ENCODE measurements at regions not wholly inside any gene's neighbourhood (a gene's known extent, or its start where the extent isn't known, plus 50 kb on each side); places are given as distances from the start of the nearest gene placed in this dataset.

DNA sequence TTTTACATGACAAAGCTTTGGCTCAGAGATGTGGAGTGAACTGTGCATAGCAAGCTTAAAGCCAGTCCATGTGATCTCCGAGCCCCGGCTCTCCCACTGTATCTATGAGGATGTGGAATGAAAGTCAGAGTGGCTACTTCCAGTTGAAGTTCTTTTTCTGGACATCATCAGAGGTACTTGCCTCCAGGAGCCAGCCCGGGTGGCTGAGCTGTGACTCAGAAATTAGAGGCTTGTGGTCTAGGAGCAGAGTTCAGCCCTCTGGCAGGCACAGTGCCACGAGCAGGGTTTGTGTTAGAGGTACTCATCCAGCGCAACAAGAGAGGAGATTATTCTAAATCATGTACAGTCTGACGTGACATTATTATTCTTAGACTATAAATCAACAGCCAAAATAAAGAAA is 322.5 kb downstream of the CDK5RAP2 start:
- no peaks in the 10 kb centered on the region for H3K4me1 ChIP-seq
- TF ChIP-seq POLR2A (IDR thresholded peaks at IDR 0.05) (no peak), EP300 (IDR thresholded peaks at IDR 0.05; ENCODE audit: low read depth) (no peak), POLR2AphosphoS5 (IDR thresholded peaks at IDR 0.05) (no peak)
- TF ChIP-seq, protein P1, sequence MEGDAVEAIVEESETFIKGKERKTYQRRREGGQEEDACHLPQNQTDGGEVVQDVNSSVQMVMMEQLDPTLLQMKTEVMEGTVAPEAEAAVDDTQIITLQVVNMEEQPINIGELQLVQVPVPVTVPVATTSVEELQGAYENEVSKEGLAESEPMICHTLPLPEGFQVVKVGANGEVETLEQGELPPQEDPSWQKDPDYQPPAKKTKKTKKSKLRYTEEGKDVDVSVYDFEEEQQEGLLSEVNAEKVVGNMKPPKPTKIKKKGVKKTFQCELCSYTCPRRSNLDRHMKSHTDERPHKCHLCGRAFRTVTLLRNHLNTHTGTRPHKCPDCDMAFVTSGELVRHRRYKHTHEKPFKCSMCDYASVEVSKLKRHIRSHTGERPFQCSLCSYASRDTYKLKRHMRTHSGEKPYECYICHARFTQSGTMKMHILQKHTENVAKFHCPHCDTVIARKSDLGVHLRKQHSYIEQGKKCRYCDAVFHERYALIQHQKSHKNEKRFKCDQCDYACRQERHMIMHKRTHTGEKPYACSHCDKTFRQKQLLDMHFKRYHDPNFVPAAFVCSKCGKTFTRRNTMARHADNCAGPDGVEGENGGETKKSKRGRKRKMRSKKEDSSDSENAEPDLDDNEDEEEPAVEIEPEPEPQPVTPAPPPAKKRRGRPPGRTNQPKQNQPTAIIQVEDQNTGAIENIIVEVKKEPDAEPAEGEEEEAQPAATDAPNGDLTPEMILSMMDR (IDR thresholded peaks at IDR 0.05), result no peak
- H3K4me3 ChIP-seq, result no peak overlapping the region
- WGBS, 2 donors (ENCODE audit: low coverage in 1 of 2), result 55 to 62% methylated on average over 3 to 6 of the region's 6 CpGs
- no peaks in the 10 kb centered on the region for H3K36me3 ChIP-seq
- no peak overlapping the region for H3K27ac ChIP-seq
- intact Hi-C loops (cut with DNase I; ENCODE audit: low total_unique reads), result no loop called here
- in situ Hi-C loops (cut with MboI; ENCODE audit: low pct_ligation_motif_present in 1 of 4, low pct_unique_long_range_greater_than_20kb in 1 of 4, low sequenced_read_pairs in 3 of 4), result no loop called here
- no peaks in the 10 kb centered on the region for H3K9me3 ChIP-seq
- no peak for DNase-seq
- no peaks in the 10 kb centered on the region for H3K27me3 ChIP-seq

DNA sequence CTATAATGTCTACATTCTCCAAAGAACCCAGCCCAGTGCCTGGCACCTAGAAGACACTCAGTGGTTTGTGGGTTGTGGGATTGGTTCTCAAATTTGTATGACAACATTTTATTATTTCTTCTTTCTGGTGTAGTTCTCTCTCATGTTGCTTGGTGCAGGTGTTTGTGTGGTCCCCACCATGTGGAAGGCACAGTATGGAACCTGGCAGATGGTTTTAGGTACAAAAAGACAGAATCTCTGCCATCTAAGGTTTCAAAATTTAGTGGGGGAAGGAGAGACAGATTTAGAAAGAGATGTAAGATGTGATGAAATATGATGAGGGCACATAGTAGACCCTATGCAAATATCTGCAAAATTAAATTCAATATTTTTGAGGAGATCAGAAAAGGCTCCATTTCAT is 323.8 kb downstream of the CDK5RAP2 start:
- Histone ChIP-seq H3K9me3 (no peaks in the 10 kb centered on the region), H3K36me3 (no peaks in the 10 kb centered on the region), H3K27ac (no peak overlapping the region), H3K27me3 (no peaks in the 10 kb centered on the region), H3K4me1 (no peaks in the 10 kb centered on the region), H3K4me3 (no peak overlapping the region)
- in situ Hi-C loops (cut with MboI; ENCODE audit: low pct_ligation_motif_present in 1 of 4, low pct_unique_long_range_greater_than_20kb in 1 of 4, low sequenced_read_pairs in 3 of 4) (no loop called here), intact Hi-C loops (cut with DNase I; ENCODE audit: low total_unique reads) (no loop called here)
- no peak for DNase-seq
- no peak for TF ChIP-seq POLR2A (IDR thresholded peaks at IDR 0.05)
- TF ChIP-seq POLR2AphosphoS5 (IDR thresholded peaks at IDR 0.05), result no peak
- TF ChIP-seq, protein P1 (IDR thresholded peaks at IDR 0.05), result no peak
- no peak for TF ChIP-seq EP300 (IDR thresholded peaks at IDR 0.05; ENCODE audit: low read depth)

DNA sequence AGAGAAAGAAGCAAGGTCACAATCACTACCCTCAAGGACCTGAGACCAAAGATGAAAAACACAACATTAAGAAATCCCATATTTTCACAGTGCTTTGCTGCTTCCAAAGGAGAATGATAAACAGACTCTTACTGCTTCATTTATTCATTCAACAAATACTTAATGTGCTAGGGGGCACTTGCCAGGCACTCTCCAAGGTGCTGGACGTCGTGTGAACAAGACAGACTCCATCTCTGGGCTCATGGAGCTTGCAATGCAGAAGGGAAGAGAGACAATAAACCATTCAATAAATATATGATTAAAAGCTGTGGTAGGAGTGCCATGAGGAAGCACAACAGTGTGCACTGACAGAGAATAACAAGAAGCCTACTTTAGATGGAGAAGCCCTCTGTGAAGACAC is 327.7 kb downstream of the CDK5RAP2 start:
- WGBS, 2 donors (ENCODE audit: low coverage in 1 of 2), result 14 to 25% methylated on average over 2 of the region's 2 CpGs
- no peak overlapping the region for H3K27ac ChIP-seq
- intact Hi-C loops (cut with DNase I; ENCODE audit: low total_unique reads) (no loop called here), in situ Hi-C loops (cut with MboI; ENCODE audit: low pct_ligation_motif_present in 1 of 4, low pct_unique_long_range_greater_than_20kb in 1 of 4, low sequenced_read_pairs in 3 of 4) (no loop called here)
- H3K36me3 ChIP-seq, result no peaks in the 10 kb centered on the region
- DNase-seq, result no peak
- no peaks in the 10 kb centered on the region for H3K27me3 ChIP-seq
- no peak overlapping the region for H3K4me3 ChIP-seq
- no peaks in the 10 kb centered on the region for H3K9me3 ChIP-seq
- TF ChIP-seq POLR2A (IDR thresholded peaks at IDR 0.05) (no peak), EP300 (IDR thresholded peaks at IDR 0.05; ENCODE audit: low read depth) (no peak), POLR2AphosphoS5 (IDR thresholded peaks at IDR 0.05) (no peak)
- TF ChIP-seq, protein P1 (IDR thresholded peaks at IDR 0.05), result no peak
- H3K4me1 ChIP-seq, result no peaks in the 10 kb centered on the region

DNA sequence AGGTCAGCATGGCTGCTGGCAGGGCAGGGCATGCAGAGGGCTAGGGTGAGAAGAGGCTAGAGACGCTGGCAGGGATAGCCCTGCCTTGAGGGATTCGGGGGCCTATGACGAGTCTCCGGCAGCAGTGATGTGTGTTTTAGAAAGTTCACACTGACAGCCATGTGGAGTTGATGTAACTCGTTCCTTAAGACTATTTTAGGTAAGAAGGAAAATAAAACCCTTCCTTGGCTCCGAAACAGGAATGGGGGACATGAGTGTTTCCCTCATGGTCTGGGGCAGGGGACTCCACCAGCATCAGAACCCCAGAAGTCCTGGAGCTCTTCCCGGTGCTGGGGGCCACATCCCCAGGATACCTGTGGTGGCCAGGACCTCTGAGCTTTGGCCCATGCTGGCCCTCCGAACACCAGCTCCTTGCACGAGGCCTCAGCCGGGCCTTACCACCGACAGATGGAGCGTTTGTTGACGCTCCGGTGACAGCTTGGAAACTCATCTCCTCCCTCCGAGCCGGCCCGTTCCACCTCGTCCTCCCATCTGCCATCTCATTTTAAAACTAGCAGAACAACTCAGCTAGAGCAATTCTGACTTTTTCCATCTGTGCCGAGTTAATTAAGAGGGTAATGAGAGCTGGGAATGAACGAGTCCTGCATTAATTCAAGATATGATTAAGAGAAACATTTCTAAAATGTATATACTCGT is 337.7 kb downstream of the CDK5RAP2 start:
- WGBS, 2 donors (ENCODE audit: low coverage in 1 of 2), result 75 to 84% methylated on average over 3 to 21 of the region's 21 CpGs
- no peak for DNase-seq
- no peaks in the 10 kb centered on the region for H3K36me3 ChIP-seq
- H3K4me3 ChIP-seq, result no peak overlapping the region
- no peaks in the 10 kb centered on the region for H3K27me3 ChIP-seq
- no peak for TF ChIP-seq POLR2AphosphoS5 (IDR thresholded peaks at IDR 0.05)
- TF ChIP-seq POLR2A (IDR thresholded peaks at IDR 0.05), result no peak
- no peak for TF ChIP-seq EP300 (IDR thresholded peaks at IDR 0.05; ENCODE audit: low read depth)
- TF ChIP-seq, protein P1 (IDR thresholded peaks at IDR 0.05), result no peak
- no peak overlapping the region for H3K27ac ChIP-seq
- in situ Hi-C loops (cut with MboI; ENCODE audit: low pct_ligation_motif_present in 1 of 4, low pct_unique_long_range_greater_than_20kb in 1 of 4, low sequenced_read_pairs in 3 of 4), result no loop called here
- H3K4me1 ChIP-seq, result no peaks in the 10 kb centered on the region
- intact Hi-C loops (cut with DNase I; ENCODE audit: low total_unique reads), result no loop called here
- H3K9me3 ChIP-seq, result no peaks in the 10 kb centered on the region
